Activated T-helper 17 cell treated with anti-CD3 and anti-CD28 coated beads, Interleukin-2, amount 50 U/mL, for 72 hours (primary cell): ENCODE measurements at regions not wholly inside any gene's neighbourhood (a gene's known extent, or its start where the extent isn't known, plus 50 kb on each side); places are given as distances from the start of the nearest gene placed in this dataset.
"Not testable (repeated sequence)": the region's sequence is repeated elsewhere in the genome, so short reads cannot be mapped to it uniquely, and the experiment has no call there.

Source experiments
- ATAC-seq: fragments of 150-1000 bp; cut with Tn5 transposase; replicated peaks from 2 replicates; pipeline ENCODE4 v1.10.0; 2021; ENCODE audit warnings: mild to moderate bottlenecking, moderate library complexity
- H3K27ac Mint-ChIP-seq: one replicate; pipeline ENCODE4 v1.8.0; 2022; ENCODE audit warnings: mixed read lengths
- H3K27me3 Mint-ChIP-seq: one replicate; pipeline ENCODE4 v1.8.0; 2022; ENCODE audit warnings: mixed read lengths
- H3K36me3 Mint-ChIP-seq: one replicate; pipeline ENCODE4 v1.8.0; 2022; ENCODE audit warnings: low read depth, mild to moderate bottlenecking, mixed read lengths
- H3K4me1 Mint-ChIP-seq: one replicate; pipeline ENCODE4 v1.8.0; 2022; ENCODE audit warnings: mixed read lengths
- H3K4me3 Mint-ChIP-seq: one replicate; pipeline ENCODE4 v1.8.0; 2022; ENCODE audit warnings: mild to moderate bottlenecking, mixed read lengths
- H3K9me3 Mint-ChIP-seq: one replicate; pipeline ENCODE4 v1.8.0; 2022; ENCODE audit warnings: mixed read lengths

- Mint-ChIP-seq H3K9me3 (no peaks in the 10 kb centered on the region), H3K4me1 (no peaks in the 10 kb centered on the region), H3K27ac (no peak overlapping the region), H3K4me3 (no peak overlapping the region), H3K27me3 (no peaks in the 10 kb centered on the region), H3K36me3 (no peaks in the 10 kb centered on the region)
- ATAC-seq, result no peak
Observed at GRCh38 chr6:102911571-102911970, 1518.1 kb downstream of the GRIK2 start.

GRCh38 chr6:102910701-102911139 lies 1517.2 kb downstream of the GRIK2 start:
- not testable (repeated sequence) for H3K27me3 Mint-ChIP-seq, H3K27ac Mint-ChIP-seq, H3K9me3 Mint-ChIP-seq, H3K36me3 Mint-ChIP-seq, ATAC-seq, H3K4me3 Mint-ChIP-seq, H3K4me1 Mint-ChIP-seq

- H3K4me3 Mint-ChIP-seq, result no peak overlapping the region
- no peaks in the 10 kb centered on the region for H3K27me3 Mint-ChIP-seq
- no peaks in the 10 kb centered on the region for H3K9me3 Mint-ChIP-seq
- ATAC-seq, result no peak
- no peak overlapping the region for H3K27ac Mint-ChIP-seq
- H3K36me3 Mint-ChIP-seq, result no peaks in the 10 kb centered on the region
- no peaks in the 10 kb centered on the region for H3K4me1 Mint-ChIP-seq
Observed at GRCh38 chr6:102907181-102907580, 1513.7 kb downstream of the GRIK2 start.

GRCh38 chr6:102902471-102902870 lies 1509.0 kb downstream of the GRIK2 start:
- Mint-ChIP-seq H3K4me1 (no peaks in the 10 kb centered on the region), H3K27me3 (no peaks in the 10 kb centered on the region), H3K27ac (no peak overlapping the region), H3K36me3 (no peaks in the 10 kb centered on the region), H3K4me3 (no peak overlapping the region), H3K9me3 (peaks cover 4% of the 10 kb centered on the region)
- ATAC-seq, result no peak

DNA sequence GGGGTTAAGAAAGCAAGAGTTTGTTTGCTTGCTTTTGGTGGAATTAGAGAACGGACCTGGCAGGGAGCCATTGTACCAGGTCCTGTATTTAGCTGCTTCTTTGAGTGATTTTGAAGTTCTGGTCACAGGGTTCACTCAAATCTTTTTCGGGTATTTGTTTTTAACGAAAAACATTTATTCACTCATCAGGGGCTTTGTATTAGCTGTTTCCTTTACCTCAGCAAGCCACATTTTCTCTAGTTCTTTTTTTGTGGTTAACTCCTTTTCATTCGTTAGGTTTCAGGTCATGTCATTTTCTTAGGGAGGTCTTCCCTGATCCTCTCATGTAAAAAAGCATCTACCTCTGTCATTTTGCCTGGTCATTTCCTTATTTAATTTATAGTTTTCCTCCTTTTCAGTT lies 1502.2 kb downstream of the GRIK2 start:
- Mint-ChIP-seq H3K4me1 (no peaks in the 10 kb centered on the region), H3K36me3 (no peaks in the 10 kb centered on the region), H3K27me3 (no peaks in the 10 kb centered on the region), H3K4me3 (no peak overlapping the region), H3K9me3 (peaks cover 4% of the 10 kb centered on the region), H3K27ac (no peak overlapping the region)
- no peak for ATAC-seq

GRCh38 chr6:102885165-102885564 lies 1491.7 kb downstream of the GRIK2 start:
- H3K27ac Mint-ChIP-seq, result no peak overlapping the region
- H3K27me3 Mint-ChIP-seq, result no peaks in the 10 kb centered on the region
- H3K9me3 Mint-ChIP-seq, result peaks cover 3% of the 10 kb centered on the region
- no peak for ATAC-seq
- no peaks in the 10 kb centered on the region for H3K4me1 Mint-ChIP-seq
- H3K4me3 Mint-ChIP-seq, result no peak overlapping the region
- no peaks in the 10 kb centered on the region for H3K36me3 Mint-ChIP-seq

GRCh38 chr6:102853249-102853955 lies 1459.9 kb downstream of the GRIK2 start:
- Mint-ChIP-seq H3K36me3 (no peaks in the 10 kb centered on the region), H3K27ac (no peak overlapping the region), H3K4me3 (no peak overlapping the region), H3K9me3 (no peaks in the 10 kb centered on the region), H3K27me3 (no peaks in the 10 kb centered on the region), H3K4me1 (no peaks in the 10 kb centered on the region)
- no peak for ATAC-seq

GRCh38 chr6:102848796-102849195 lies 1455.3 kb downstream of the GRIK2 start:
- Mint-ChIP-seq H3K4me1 (no peaks in the 10 kb centered on the region), H3K36me3 (no peaks in the 10 kb centered on the region), H3K27me3 (no peaks in the 10 kb centered on the region), H3K27ac (no peak overlapping the region), H3K4me3 (no peak overlapping the region), H3K9me3 (no peaks in the 10 kb centered on the region)
- no peak for ATAC-seq

GRCh38 chr6:102848210-102848609 lies 1454.7 kb downstream of the GRIK2 start:
- ATAC-seq, result no peak

GRCh38 chr6:102841060-102841459 lies 1447.6 kb downstream of the GRIK2 start:
- H3K4me3 Mint-ChIP-seq, result no peak overlapping the region
- no peaks in the 10 kb centered on the region for H3K9me3 Mint-ChIP-seq
- H3K4me1 Mint-ChIP-seq, result no peaks in the 10 kb centered on the region
- no peaks in the 10 kb centered on the region for H3K36me3 Mint-ChIP-seq
- no peaks in the 10 kb centered on the region for H3K27me3 Mint-ChIP-seq
- no peak overlapping the region for H3K27ac Mint-ChIP-seq
- no peak for ATAC-seq

More at GRCh38 chr6:102848210-102848609, 1454.7 kb downstream of the GRIK2 start:
- Mint-ChIP-seq H3K9me3 (no peaks in the 10 kb centered on the region), H3K27ac (no peak overlapping the region), H3K4me3 (no peak overlapping the region), H3K36me3 (no peaks in the 10 kb centered on the region), H3K27me3 (no peaks in the 10 kb centered on the region), H3K4me1 (no peaks in the 10 kb centered on the region)

DNA sequence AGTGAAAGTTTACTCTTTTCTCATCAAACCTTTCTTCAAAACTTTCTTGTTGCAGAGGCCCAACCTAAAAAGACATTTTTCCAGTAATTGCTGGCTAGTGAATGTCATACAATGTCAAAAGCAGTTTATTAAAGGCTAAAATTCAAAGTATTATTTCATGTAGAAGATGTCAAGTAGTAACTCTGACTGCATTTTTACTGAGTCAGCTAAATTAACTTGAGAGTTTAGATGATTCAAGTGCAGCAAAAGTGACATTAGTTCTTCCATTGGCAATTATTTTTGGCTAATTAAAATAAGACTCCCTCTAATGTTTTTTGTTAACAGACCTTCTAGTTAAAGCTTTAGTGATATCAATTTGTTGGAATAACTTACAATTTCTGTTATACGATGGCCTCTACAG lies 1438.5 kb downstream of the GRIK2 start:
- no peak overlapping the region for H3K4me3 Mint-ChIP-seq
- H3K4me1 Mint-ChIP-seq, result no peaks in the 10 kb centered on the region
- H3K9me3 Mint-ChIP-seq, result no peaks in the 10 kb centered on the region
- no peak overlapping the region for H3K27ac Mint-ChIP-seq
- H3K36me3 Mint-ChIP-seq, result no peaks in the 10 kb centered on the region
- no peaks in the 10 kb centered on the region for H3K27me3 Mint-ChIP-seq
- ATAC-seq, result no peak

DNA sequence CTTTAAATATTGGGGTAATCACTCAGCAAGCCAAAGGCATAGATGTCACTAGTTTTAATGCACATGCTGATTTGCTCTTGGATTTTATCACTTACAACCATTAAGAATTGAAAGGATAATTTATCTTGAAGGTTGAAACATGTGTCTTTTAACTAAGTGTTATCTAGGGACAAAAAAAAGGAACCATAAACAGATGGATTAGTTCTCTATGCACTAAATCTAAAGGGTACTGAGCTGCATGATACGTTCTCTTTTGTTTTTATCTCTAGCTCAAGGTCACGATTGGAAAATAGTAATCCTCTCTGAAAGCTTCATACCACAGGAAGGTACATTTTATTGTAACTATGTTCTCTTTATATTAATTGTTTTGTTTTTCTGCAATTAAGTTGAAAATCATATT lies 1426.6 kb downstream of the GRIK2 start:
- H3K36me3 Mint-ChIP-seq, result no peaks in the 10 kb centered on the region
- H3K4me3 Mint-ChIP-seq, result no peak overlapping the region
- H3K9me3 Mint-ChIP-seq, result no peaks in the 10 kb centered on the region
- no peak for ATAC-seq
- H3K27me3 Mint-ChIP-seq, result no peaks in the 10 kb centered on the region
- no peak overlapping the region for H3K27ac Mint-ChIP-seq
- H3K4me1 Mint-ChIP-seq, result no peaks in the 10 kb centered on the region

- Mint-ChIP-seq H3K36me3 (no peaks in the 10 kb centered on the region), H3K9me3 (no peaks in the 10 kb centered on the region), H3K27ac (no peak overlapping the region), H3K27me3 (no peaks in the 10 kb centered on the region), H3K4me1 (no peaks in the 10 kb centered on the region), H3K4me3 (no peak overlapping the region)
- ATAC-seq, result no peak
Observed at GRCh38 chr6:102815207-102815606, 1421.7 kb downstream of the GRIK2 start.

- Mint-ChIP-seq H3K27ac (no peak overlapping the region), H3K9me3 (no peaks in the 10 kb centered on the region), H3K4me1 (no peaks in the 10 kb centered on the region), H3K27me3 (no peaks in the 10 kb centered on the region), H3K4me3 (no peak overlapping the region), H3K36me3 (no peaks in the 10 kb centered on the region)
- ATAC-seq, result no peak
Observed at GRCh38 chr6:102813489-102814275, 1420.2 kb downstream of the GRIK2 start.

- H3K27ac Mint-ChIP-seq, result no peak overlapping the region
- H3K9me3 Mint-ChIP-seq, result peaks cover 1% of the 10 kb centered on the region
- H3K4me1 Mint-ChIP-seq, result no peaks in the 10 kb centered on the region
- H3K36me3 Mint-ChIP-seq, result no peaks in the 10 kb centered on the region
- no peaks in the 10 kb centered on the region for H3K27me3 Mint-ChIP-seq
- ATAC-seq, result no peak
- no peak overlapping the region for H3K4me3 Mint-ChIP-seq
Observed at GRCh38 chr6:102812242-102812641, 1418.7 kb downstream of the GRIK2 start.
